GM23338 (cell line): ENCODE measurements at regions not wholly inside any gene's neighbourhood (a gene's known extent, or its start where the extent isn't known, plus 50 kb on each side); places are given as distances from the start of the nearest gene placed in this dataset.

Experiments
- ATAC-seq: fragments of 200-7000 bp; cut with Tn5 transposase; 3 replicates; pipeline ENCODE4 v1.9.1; 2020
- DNase-seq: peaks from one replicate; pipeline ENCODE4 v3.0.0-alpha.2; 2015; ENCODE audit warnings: low spot score
- H2AFZ ChIP-seq: fragments of 200-600 bp; sonication (generic); 2 replicates; pipeline ENCODE4 v1.8.0; 2016; ENCODE audit warnings: antibody characterized with exemption, mild to moderate bottlenecking, moderate library complexity
- H3F3A ChIP-seq: fragments of 200-600 bp; sonication (generic); replicated peaks from 2 replicates; pipeline ENCODE4 v1.8.0; 2017; ENCODE audit warnings: antibody characterized with exemption, mixed run types, low read depth
- H3K27ac ChIP-seq: fragments of 200-600 bp; sonication (generic); 2 replicates; pipeline ENCODE4 v1.6.1; 2016; ENCODE audit warnings: low read depth
- H3K27me3 ChIP-seq: fragments of 200-600 bp; sonication (generic); 2 replicates; pipeline ENCODE4 v1.8.0; 2016; ENCODE audit warnings: mild to moderate bottlenecking, mixed run types, moderate library complexity; ENCODE audit not compliant: insufficient read depth
- H3K36me3 ChIP-seq: fragments of 200-600 bp; sonication (generic); 2 replicates; pipeline ENCODE4 v1.8.0; 2016; ENCODE audit warnings: mild to moderate bottlenecking; ENCODE audit not compliant: insufficient read depth
- H3K4me1 ChIP-seq: fragments of 200-600 bp; sonication (generic); 2 replicates; pipeline ENCODE4 v1.8.0; 2016; ENCODE audit warnings: mild to moderate bottlenecking, moderate library complexity; ENCODE audit not compliant: insufficient read depth
- H3K4me2 ChIP-seq: fragments of 200-600 bp; sonication (generic); 2 replicates; pipeline ENCODE4 v1.7.1; 2017; ENCODE audit warnings: mixed run types
- H3K4me3 ChIP-seq: fragments of 200-600 bp; sonication (generic); 2 replicates; pipeline ENCODE4 v1.6.1; 2016; ENCODE audit warnings: mixed run types
- H3K79me2 ChIP-seq: fragments of 200-600 bp; sonication (generic); replicated peaks from 2 replicates; pipeline ENCODE4 v1.8.0; 2017; ENCODE audit warnings: mild to moderate bottlenecking; ENCODE audit not compliant: insufficient read depth
- H3K9me2 ChIP-seq: fragments of 200-600 bp; sonication (generic); 2 replicates; pipeline ENCODE4 v1.8.0; 2017; ENCODE audit not compliant: insufficient read depth
- H4K20me1 ChIP-seq: fragments of 200-600 bp; sonication (generic); replicated peaks from 2 replicates; pipeline ENCODE4 v1.8.0; 2017; ENCODE audit warnings: mild to moderate bottlenecking; ENCODE audit not compliant: insufficient read depth
- H3K27ac Mint-ChIP-seq: 2 replicates; pipeline ENCODE4 v1.8.0; 2020; ENCODE audit warnings: inconsistent platforms, mild to moderate bottlenecking, moderate library complexity, mixed read lengths
- H3K27me3 Mint-ChIP-seq: 3 replicates; pipeline ENCODE4 v1.8.0; 2022; ENCODE audit warnings: low read depth, mild to moderate bottlenecking, moderate library complexity, mixed read lengths, inconsistent platforms; ENCODE audit not compliant: insufficient read depth, poor library complexity
- H3K36me3 Mint-ChIP-seq: 3 replicates; pipeline ENCODE4 v1.8.0; 2021; ENCODE audit warnings: low read depth, mild to moderate bottlenecking, inconsistent platforms, moderate library complexity, mixed read lengths
- H3K4me1 Mint-ChIP-seq: 3 replicates; pipeline ENCODE4 v1.8.0; 2020; ENCODE audit warnings: mild to moderate bottlenecking, inconsistent platforms, mixed read lengths
- H3K4me3 Mint-ChIP-seq: 3 replicates; pipeline ENCODE4 v1.8.0; 2021; ENCODE audit warnings: moderate library complexity, mild to moderate bottlenecking, inconsistent platforms, mixed read lengths
- H3K9me3 Mint-ChIP-seq: 3 replicates; pipeline ENCODE4 v1.8.0; 2020; ENCODE audit warnings: moderate library complexity, mild to moderate bottlenecking, inconsistent platforms, mixed read lengths
- EZH2 ChIP-seq: fragments of 200-600 bp; sonication (generic); IDR thresholded peaks from one replicate; pipeline ENCODE4 v1.8.0; 2017; ENCODE audit warnings: antibody characterized with exemption, mild to moderate bottlenecking, low read depth; ENCODE audit not compliant: unreplicated experiment
- EZH2phosphoT487 ChIP-seq: fragments of 200-600 bp; sonication (generic); IDR thresholded peaks from one replicate; pipeline ENCODE4 v1.8.1; 2018; ENCODE audit warnings: antibody characterized with exemption; ENCODE audit not compliant: unreplicated experiment
- JUNB ChIP-seq: IDR thresholded peaks from one replicate; pipeline ENCODE4 v1.6.1; 2016; ENCODE audit warnings: antibody characterized with exemption; ENCODE audit not compliant: unreplicated experiment
- POLR2AphosphoS5 ChIP-seq: IDR thresholded peaks from 2 replicates; pipeline ENCODE4 v1.6.1; 2016; ENCODE audit warnings: antibody characterized with exemption, low read depth
- STAT1 ChIP-seq: IDR thresholded peaks from one replicate; pipeline ENCODE4 v1.6.1; 2016; ENCODE audit warnings: antibody characterized with exemption; ENCODE audit not compliant: unreplicated experiment
- ZNF114 ChIP-seq: fragments of 250-450 bp; sonication (Bioruptor Pico); IDR thresholded peaks from 2 replicates; pipeline ENCODE4 v1.5.0; 2020; ENCODE audit warnings: mild to moderate bottlenecking, moderate library complexity
- TF ChIP-seq, protein P1 (sequence below): fragments of 250-450 bp; sonication (Bioruptor Pico); IDR thresholded peaks from 2 replicates; pipeline ENCODE4 v1.5.0; 2020; ENCODE audit warnings: mild to moderate bottlenecking, moderate library complexity
- TF ChIP-seq, protein P2 (sequence below): IDR thresholded peaks from one replicate; pipeline ENCODE4 v1.6.1; 2018; ENCODE audit warnings: antibody characterized with exemption; ENCODE audit not compliant: unreplicated experiment

DNA sequence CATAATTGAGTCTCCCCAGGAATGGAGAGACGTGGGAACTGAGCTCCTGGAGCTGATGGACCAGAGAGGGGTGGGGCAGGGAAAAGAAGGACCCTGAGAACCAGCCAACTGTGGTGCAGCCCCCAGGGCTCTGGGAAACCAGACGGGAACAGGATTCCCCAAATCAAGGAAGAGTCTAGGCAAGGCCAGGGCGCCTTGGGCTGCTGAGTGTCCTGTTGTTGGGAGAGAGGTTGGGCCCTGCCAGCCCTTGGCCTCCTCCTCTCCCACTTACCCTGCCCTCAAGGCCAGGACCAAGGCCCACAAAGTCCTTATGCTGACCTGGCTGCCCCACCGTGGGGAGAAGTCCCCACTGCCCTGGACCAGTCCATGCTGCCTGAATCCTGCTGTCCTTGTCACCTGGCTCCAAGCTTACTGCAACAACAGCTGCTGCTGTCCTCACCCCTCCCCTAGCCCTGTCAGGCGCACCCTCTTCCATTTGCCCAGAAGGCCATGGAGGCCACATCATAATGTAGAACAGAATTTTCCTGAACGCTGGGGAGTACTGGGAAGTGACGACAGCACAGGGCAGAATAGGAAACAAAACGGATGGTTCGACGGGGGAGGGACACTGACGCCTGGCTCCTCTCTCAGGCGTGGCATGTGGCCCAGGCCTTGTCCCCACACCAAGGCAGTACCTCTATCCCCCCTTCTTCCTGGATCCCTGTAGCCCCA, 132.9 kb upstream of the ZMIZ1 start (continued):
- no peak for TF ChIP-seq POLR2AphosphoS5
- TF ChIP-seq, protein P1, sequence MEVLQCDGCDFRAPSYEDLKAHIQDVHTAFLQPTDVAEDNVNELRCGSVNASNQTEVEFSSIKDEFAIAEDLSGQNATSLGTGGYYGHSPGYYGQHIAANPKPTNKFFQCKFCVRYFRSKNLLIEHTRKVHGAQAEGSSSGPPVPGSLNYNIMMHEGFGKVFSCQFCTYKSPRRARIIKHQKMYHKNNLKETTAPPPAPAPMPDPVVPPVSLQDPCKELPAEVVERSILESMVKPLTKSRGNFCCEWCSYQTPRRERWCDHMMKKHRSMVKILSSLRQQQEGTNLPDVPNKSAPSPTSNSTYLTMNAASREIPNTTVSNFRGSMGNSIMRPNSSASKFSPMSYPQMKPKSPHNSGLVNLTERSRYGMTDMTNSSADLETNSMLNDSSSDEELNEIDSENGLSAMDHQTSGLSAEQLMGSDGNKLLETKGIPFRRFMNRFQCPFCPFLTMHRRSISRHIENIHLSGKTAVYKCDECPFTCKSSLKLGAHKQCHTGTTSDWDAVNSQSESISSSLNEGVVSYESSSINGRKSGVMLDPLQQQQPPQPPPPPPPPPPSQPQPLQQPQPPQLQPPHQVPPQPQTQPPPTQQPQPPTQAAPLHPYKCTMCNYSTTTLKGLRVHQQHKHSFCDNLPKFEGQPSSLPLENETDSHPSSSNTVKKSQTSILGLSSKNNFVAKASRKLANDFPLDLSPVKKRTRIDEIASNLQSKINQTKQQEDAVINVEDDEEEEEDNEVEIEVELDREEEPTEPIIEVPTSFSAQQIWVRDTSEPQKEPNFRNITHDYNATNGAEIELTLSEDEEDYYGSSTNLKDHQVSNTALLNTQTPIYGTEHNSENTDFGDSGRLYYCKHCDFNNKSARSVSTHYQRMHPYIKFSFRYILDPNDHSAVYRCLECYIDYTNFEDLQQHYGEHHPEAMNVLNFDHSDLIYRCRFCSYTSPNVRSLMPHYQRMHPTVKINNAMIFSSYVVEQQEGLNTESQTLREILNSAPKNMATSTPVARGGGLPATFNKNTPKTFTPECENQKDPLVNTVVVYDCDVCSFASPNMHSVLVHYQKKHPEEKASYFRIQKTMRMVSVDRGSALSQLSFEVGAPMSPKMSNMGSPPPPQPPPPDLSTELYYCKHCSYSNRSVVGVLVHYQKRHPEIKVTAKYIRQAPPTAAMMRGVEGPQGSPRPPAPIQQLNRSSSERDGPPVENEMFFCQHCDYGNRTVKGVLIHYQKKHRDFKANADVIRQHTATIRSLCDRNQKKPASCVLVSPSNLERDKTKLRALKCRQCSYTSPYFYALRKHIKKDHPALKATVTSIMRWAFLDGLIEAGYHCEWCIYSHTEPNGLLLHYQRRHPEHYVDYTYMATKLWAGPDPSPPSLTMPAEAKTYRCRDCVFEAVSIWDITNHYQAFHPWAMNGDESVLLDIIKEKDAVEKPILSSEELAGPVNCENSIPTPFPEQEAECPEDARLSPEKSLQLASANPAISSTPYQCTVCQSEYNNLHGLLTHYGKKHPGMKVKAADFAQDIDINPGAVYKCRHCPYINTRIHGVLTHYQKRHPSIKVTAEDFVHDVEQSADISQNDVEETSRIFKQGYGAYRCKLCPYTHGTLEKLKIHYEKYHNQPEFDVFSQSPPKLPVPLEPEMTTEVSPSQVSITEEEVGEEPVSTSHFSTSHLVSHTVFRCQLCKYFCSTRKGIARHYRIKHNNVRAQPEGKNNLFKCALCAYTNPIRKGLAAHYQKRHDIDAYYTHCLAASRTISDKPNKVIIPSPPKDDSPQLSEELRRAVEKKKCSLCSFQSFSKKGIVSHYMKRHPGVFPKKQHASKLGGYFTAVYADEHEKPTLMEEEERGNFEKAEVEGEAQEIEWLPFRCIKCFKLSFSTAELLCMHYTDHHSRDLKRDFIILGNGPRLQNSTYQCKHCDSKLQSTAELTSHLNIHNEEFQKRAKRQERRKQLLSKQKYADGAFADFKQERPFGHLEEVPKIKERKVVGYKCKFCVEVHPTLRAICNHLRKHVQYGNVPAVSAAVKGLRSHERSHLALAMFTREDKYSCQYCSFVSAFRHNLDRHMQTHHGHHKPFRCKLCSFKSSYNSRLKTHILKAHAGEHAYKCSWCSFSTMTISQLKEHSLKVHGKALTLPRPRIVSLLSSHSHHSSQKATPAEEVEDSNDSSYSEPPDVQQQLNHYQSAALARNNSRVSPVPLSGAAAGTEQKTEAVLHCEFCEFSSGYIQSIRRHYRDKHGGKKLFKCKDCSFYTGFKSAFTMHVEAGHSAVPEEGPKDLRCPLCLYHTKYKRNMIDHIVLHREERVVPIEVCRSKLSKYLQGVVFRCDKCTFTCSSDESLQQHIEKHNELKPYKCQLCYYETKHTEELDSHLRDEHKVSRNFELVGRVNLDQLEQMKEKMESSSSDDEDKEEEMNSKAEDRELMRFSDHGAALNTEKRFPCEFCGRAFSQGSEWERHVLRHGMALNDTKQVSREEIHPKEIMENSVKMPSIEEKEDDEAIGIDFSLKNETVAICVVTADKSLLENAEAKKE (CRISPR knock-in tag): no peak

DNA sequence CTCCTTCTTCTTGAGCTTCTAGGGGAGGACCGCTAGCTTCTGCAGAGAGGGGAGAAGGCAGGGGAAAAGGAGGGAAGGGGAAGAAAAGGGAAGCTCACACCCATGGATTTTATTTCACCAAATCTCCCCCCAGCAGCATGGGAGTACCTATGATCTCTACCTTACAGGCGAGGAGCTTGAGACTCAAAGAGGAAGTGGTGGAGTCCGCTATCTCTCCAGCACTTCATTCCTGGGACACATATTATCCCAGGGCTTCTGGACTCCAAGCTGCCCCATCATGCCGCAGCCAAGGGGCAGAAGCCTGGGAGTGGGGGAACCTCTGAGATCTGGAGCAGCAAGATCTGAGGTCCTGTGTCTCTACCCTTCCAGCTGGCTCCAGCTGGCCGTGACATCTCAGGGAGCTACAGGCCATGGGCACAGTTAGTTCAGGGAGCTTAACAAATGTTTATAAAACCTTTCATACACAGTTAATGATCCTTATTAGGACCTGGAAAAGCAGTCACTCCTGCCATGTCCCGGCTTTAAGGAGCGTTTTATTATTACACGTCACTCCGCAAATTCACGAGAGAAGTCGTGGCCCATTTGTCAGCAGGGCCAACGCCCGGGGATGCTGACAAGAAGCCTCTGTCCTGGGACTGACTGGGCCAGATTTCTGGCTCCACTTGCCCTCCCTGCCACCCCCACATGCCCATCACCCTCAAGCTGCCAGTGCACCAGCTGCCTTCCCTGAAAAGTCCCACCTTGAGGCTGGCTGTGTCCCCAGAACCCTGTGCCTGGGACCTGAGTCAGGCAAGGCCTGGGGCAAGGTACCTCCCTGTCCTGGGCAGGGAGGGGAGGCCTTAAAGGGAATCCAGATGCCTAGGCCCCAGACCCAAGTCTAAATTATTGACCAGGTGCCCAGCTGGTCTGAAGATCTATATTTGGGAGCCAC, 132.1 kb upstream of the ZMIZ1 start:
- Mint-ChIP-seq H3K27ac (no peak overlapping the region), H3K4me1 (peaks cover 17% of the 10 kb centered on the region), H3K4me3 (no peak overlapping the region), H3K36me3 (no peaks in the 10 kb centered on the region), H3K9me3 (no peaks in the 10 kb centered on the region), H3K27me3 (peaks cover 9% of the 10 kb centered on the region)
- no peak for DNase-seq
- Histone ChIP-seq H3K27me3 (no peaks in the 10 kb centered on the region), H3K79me2 (no peaks in the 10 kb centered on the region), H3K27ac (no peak overlapping the region), H3K4me1 (peaks cover 9% of the 10 kb centered on the region), H3K36me3 (no peaks in the 10 kb centered on the region), H4K20me1 (no peaks in the 10 kb centered on the region), H3K4me2 (no peak overlapping the region), H3K4me3 (no peak overlapping the region), H3K9me2 (no peaks in the 10 kb centered on the region), H2AFZ (no peak overlapping the region), H3F3A (no peaks in the 10 kb centered on the region)
- TF ChIP-seq JUNB (no peak), EZH2 (no peak), EZH2phosphoT487 (no peak), ZNF114 (no peak), STAT1 (no peak)
- TF ChIP-seq, protein P2, sequence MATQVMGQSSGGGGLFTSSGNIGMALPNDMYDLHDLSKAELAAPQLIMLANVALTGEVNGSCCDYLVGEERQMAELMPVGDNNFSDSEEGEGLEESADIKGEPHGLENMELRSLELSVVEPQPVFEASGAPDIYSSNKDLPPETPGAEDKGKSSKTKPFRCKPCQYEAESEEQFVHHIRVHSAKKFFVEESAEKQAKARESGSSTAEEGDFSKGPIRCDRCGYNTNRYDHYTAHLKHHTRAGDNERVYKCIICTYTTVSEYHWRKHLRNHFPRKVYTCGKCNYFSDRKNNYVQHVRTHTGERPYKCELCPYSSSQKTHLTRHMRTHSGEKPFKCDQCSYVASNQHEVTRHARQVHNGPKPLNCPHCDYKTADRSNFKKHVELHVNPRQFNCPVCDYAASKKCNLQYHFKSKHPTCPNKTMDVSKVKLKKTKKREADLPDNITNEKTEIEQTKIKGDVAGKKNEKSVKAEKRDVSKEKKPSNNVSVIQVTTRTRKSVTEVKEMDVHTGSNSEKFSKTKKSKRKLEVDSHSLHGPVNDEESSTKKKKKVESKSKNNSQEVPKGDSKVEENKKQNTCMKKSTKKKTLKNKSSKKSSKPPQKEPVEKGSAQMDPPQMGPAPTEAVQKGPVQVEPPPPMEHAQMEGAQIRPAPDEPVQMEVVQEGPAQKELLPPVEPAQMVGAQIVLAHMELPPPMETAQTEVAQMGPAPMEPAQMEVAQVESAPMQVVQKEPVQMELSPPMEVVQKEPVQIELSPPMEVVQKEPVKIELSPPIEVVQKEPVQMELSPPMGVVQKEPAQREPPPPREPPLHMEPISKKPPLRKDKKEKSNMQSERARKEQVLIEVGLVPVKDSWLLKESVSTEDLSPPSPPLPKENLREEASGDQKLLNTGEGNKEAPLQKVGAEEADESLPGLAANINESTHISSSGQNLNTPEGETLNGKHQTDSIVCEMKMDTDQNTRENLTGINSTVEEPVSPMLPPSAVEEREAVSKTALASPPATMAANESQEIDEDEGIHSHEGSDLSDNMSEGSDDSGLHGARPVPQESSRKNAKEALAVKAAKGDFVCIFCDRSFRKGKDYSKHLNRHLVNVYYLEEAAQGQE: no peak
- ATAC-seq: no peak
